NCI-H1417 treated with DMSO at 0.1 percent for 48 hours (cell line): ENCODE measurements at regions not wholly inside any gene's neighbourhood (a gene's known extent, or its start where the extent isn't known, plus 50 kb on each side); places are given as distances from the start of the nearest gene placed in this dataset.

Source experiments
- DNase-seq: peaks from one replicate; lab custom pipeline; 2025; lab: John Stamatoyannopoulos, UW

GRCh38 chr11:28526406-28526751 is 418.2 kb downstream of the METTL15 start:
- no peak for DNase-seq

DNA sequence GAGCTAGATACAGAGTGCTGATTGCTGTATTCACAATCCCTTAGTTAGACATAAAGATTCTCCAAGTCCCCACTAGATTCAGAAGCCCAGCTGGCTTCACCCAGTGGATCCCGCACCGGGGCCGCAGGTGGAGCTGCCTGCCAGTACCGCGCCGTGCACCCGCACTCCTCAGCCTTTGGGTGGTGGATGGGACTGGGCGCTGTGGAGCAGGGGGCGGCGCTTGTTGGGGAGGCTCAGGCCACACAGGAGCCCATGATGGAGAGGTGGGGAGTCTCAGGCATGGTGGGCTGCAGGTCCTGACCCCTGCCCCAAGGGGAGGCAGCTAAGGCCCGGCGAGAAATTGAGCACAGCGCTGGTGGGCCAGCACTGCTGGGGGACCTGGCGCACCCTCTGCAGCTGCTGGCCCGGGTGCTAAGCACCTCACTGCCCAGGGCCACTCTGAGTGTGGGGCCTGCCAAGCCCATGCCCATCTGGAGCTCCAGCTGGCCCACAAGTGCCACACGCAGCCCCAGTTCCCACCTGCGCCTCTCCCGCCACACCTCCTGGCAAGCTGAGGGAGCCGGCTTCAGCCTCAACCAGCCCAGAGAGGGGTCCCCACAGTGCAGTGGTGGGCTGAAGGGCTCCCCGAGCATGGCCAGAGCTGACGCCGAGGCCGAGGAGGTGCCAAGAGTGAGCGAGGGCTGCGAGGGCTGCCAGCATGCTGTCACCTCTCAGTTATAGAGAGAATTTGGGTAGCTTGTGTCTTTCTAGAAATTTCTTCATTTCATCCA is 417.6 kb downstream of the METTL15 start:
- DNase-seq, result no peak

GRCh38 chr11:28524098-28524497 is 415.9 kb downstream of the METTL15 start:
- DNase-seq, result no peak

- no peak for DNase-seq
Observed at GRCh38 chr11:28521075-28521474, 412.9 kb downstream of the METTL15 start.

- DNase-seq, result no peak
Observed at GRCh38 chr11:28520291-28520690, 412.1 kb downstream of the METTL15 start.

DNA sequence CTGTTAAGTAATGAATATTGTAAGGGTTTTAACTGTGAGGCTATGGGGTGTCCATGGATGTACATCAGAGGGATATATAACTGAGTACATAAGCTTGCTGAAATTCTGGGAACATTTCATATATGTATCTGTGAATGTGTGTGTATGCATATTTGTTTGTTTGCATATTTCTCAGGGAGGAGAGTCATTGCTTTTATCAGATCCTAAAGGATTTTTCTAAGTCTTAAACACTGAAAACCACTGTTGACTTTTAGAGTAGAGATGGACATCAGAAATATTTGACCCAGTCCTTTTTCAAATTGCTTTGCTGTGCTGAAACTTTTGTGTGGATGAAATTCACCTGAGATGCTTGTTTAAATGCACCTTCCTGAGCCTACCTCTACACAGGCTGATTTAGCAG is 410.6 kb downstream of the METTL15 start:
- no peak for DNase-seq

DNA sequence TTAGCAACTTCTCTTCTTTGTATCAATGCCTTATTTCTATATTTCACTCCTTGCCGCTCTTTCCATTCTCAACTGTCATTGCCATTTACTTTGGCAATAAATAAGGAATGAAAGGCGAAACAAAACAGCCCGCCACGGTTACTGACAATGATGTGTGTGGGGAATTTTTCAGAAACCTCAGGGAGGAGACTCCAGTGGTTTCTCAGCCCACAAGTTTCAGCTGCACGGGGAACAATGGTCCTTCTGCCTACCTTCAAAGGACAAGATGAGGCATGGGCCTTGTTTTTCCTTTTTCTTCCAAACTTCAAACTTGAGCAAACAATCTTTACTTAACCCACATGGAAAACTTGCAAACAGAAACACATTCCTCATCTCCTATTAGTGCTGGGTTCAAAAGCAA is 409.4 kb downstream of the METTL15 start:
- no peak for DNase-seq

DNA sequence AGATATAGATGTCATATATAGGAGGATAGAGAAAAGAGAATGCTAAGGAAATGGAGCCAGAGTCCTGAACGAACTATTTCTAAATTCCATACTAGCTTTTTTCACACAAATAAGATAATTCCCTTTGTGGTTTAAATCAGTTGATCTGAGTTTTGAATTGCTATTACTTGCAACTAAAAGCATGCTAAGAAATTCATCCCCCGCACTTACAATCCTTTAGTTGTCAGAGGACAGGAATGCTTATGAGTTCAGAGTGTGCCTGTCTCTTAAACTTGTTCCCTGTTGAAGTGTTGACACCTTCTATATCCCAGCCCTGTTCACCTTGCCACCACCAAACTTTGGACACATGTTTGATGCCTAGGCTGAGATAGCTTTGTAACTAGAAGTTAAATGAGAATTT is 406.2 kb downstream of the METTL15 start:
- no peak for DNase-seq

DNA sequence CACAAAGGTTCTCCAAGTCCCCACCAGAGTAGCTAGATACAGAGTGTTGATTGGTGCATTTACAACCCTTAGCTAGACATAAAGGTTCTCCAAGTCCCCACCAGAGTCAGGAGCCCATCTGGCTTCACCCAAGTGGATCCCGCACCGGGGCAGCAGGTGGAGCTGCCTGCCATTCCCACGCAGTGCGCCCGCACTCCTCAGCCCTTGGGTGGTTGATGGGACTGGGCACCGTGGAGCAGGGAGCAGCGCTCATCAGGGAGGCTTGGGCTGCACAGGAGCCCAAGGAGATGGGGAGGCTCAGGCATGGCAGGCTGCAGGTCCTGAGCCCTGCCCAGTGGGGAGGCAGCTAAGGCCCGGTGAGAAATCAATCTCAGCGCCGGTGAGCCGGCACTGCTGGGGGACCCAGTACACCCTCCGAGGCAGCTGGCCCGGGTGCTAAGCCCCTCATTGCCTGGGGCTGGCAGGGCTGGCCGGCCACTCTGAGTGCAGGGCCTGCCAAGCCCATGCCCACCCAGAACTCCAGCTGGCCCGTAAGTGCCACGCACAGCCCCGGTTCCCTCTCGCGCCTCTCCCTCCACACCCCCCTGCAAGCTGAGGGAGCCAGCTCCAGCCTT is 404.1 kb downstream of the METTL15 start:
- no peak for DNase-seq

DNA sequence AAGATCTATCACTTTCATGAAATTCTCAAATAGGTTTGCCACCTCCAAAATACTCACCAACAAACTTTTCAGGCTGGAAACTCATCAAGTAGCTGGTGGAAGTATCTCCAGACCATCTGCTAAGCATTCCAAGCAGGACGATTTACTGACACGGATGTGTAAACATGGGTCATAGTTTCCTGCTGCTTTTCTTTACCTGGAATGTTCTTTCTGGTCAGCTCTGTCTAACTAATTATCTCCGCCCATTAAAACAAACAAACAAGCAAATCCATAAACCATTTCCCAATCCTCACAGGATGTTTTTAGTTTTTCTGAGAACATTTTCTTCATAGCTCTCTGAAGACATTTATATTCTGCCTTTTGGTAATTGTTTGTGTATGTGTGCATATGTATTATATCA is 397.0 kb downstream of the METTL15 start:
- no peak for DNase-seq

DNA sequence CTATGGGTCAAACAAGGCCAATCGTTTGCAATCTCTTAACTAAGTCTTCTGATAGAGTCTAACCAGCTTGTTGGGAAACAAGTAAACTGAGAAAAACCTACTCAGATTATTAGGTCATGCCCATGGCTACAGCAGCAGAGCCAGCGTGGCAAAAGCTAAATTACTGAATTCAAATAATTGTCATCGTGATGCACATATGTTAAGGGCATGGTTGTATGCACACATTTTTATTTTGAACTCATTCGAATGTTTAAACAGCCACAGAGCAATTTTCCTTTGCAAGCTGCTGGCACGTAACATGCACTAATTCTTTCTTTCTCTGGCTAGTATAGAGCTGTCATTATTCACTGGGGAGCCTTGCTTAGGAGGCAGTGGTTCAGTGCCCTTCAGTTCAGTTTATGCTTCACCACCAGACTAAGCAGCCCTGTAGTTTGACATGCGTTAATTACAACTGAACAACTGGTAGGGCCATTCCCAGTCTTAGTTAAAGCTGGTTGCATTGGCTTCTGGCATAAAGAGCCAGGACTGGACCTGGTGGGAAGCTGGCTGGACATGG is 396.4 kb downstream of the METTL15 start:
- no peak for DNase-seq

GRCh38 chr11:28495333-28495732 is 387.1 kb downstream of the METTL15 start:
- no peak for DNase-seq

- no peak for DNase-seq
Observed at GRCh38 chr11:28491431-28491830, 383.2 kb downstream of the METTL15 start.

DNA sequence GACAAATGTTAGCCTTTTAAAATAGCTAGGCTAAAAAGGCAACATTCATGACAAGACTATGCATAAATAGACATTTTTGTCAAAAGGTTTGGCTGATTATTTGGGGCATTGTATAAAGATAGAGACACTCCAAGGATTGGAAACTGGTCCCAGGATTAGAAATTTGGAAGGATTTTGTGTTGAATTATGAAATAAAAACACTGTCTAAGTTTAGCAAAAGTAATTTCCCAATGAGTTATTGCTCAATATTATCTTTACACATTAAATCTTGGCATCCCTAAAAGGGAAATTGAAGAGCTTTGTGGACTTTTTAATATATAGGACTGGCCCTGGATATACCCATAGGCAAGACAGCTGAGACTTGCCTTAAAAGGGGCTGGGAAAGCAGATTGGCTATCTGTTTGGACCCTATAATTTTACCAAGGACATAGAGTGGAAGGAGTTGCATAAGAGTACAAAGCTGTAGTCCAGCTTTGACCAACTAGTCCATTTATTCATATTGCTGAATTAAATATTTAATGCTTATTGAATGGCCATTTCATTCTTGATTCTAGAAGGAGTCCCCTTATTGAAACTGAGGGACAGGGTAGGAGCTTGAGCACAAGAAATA is 382.7 kb downstream of the METTL15 start:
- DNase-seq, result no peak

DNA sequence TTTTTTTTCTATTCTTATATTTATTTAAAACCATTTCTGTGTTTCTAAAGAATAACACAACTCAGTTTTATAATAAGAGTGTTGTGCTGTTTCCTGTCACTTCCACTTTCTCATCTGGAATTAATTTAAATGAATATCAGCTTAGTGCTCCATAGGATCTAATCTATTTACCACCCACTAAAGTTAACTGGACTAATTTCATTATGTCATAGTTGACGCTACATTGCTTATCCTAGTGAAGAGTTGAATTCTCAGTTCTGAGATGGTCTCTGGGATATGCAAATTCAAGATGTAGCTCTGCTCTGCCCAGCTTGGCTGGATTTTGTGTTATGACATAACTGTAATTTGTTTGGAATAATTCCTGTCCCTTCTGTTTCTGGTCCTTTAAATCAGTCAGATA is 380.1 kb downstream of the METTL15 start:
- no peak for DNase-seq

DNA sequence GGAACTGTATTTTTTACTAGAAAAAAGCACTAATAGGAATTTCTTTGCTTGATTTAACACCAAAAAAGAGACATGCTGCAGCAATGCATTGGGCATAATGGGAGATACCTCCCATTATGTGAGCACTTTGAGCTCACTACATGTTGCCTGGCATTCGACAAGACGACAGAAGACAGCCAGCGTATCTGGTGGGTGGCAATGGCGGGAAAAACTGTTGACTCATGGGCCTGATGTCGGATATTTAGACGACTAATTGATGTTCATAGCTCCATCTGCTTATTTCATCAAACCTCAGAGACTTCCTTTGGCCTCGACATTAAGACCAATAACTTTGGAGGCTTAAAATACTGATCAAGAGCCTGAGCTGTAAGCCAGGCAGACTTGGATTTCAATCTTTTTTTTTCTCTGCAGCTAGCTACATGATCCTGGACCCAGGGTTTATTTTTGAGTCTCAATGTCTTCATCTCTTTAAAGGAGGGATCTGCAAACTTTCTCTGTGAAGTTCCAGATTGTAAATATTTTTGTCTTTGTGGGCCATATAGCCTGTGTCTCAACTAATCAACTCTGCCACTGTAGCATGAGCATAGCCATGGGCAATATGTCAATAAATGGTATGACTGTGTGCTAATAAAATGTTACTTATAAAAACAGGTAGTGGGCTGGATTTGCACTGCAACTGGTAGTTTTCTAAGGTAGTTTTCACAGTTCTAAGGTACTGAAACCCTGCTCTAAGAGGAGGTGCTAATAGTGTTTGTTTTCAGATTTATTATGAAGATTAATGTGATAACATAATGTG is 375.1 kb downstream of the METTL15 start:
- no peak for DNase-seq

DNA sequence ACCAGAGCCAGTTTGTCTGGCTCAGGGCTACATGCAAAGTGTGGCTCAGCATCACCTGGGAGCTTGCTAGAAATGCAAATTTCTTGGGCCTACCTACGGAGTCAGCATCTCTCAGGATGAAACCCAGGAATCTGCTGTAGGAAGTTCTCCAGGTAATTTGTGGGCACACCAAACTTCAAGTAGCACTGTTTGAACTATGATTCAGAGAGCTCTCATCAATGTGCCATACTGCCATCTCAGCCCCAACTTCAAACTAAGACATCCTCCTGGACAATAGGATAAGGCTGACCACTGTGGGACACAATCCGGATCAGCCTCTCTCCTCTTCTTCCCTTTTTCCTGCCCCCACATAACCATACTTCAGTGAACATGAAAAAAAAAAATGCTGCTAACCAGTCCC is 374.5 kb downstream of the METTL15 start:
- no peak for DNase-seq

DNA sequence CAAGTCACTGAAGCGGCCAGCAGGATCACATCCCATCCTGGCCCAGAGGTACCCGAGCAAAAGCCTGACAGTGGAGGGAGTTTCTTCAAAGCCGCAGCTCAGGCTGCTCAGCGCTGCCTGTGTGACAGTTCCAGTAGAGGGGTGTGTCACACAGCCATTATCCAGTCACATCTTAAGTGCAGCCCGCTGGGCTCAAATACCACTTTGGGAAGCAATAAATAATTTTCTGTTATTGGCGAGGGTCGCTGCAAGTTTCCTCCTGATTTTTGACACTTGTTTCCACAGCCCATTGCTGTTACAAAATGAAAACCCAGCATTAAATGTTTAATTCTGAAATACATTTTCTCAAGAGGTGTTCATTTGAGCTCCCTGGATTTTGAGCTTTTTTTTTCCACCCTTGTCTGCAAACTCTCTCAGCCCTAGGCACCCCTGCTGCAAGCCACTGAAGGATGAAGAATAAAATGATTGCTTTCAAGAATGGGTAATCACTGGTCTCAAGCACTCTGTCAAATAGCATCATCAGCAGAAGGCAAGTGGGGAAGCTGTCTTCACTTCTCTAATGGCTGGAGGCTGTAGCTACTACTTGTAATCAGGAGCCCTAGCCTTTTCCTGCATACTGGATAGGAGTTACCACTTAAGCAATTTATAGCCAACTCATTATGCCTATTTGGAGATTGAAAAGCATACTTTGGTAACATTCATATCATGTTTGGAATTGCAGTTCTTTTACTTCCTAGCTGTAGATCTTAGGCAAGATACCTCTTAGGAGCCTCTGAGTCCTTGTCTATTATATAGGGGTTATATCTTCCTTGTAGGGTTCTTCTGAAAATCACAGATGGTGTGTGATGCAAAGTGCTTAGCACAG is 373.7 kb downstream of the METTL15 start:
- no peak for DNase-seq

DNA sequence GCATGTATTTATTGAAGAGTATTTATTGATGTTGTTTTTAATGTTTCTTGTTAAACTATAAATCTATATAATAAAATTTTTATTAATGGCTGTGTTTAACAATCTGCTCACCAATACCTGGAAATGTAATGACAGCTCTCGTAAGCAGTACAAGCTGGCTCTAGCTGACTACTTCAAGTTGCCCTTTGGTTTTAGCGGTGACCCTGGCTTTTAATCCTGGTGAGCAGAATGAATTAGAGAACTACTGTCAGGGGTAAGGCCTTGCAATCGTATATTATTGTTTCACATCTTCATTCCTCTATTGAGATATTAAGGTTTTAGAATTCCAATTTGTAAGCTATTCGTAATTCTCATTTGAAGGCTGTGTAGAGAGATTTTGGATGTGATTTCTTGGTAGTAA is 372.2 kb downstream of the METTL15 start:
- DNase-seq, result no peak

- no peak for DNase-seq
Observed at GRCh38 chr11:28476864-28477263, 368.7 kb downstream of the METTL15 start.

GRCh38 chr11:28476049-28476448 is 367.9 kb downstream of the METTL15 start:
- DNase-seq, result no peak

DNA sequence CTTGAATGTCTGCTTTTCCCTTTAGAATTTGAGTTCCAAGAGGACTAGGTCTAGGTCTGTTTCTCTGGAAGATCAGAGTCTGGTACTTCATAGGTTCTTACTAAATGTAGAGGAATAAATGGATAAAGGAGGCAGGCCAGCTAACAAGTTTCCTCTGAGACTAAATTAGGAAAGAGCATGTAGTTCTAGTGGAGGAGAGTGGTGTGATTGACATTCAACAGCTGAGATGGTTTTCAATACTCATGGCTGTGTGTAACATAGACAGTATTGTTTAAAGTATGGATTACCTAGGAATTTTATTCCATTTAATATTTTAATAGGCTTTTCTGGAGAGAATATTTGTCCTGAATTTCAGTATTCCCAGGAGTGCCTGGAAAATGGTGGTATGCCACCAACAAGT is 364.7 kb downstream of the METTL15 start:
- DNase-seq, result no peak
